Upper lobe of left lung (tissue), 4 donors: ENCODE measurements at regions not wholly inside any gene's neighbourhood (a gene's known extent, or its start where the extent isn't known, plus 50 kb on each side); places are given as distances from the start of the nearest gene placed in this dataset.

Source experiments
- EP300 ChIP-seq, 4 donors: sonication (generic); formaldehyde crosslinking; IDR thresholded peaks; one replicate each; pipeline ENCODE4 v1.5.1; 2017; ENCODE audit warnings: antibody characterized with exemption in 4 of 4, control low read depth in 2 of 4
- TF ChIP-seq, protein P1 (sequence below), 6 experiments: fragments of 450-650 bp in 4 of 6; fragments of 200-600 bp in 2 of 6; sonication (generic) in 2 of 6; IDR thresholded peaks; one replicate each; pipeline ENCODE4 v1.5.1; 2016 to 2019; ENCODE audit warnings: antibody characterized with exemption in 6 of 6

GRCh38 chr2:123811846-123812245, 213.2 kb upstream of the CNTNAP5 start:
- no peak for TF ChIP-seq EP300 (IDR thresholded peaks at IDR 0.05)
- TF ChIP-seq, protein P1, sequence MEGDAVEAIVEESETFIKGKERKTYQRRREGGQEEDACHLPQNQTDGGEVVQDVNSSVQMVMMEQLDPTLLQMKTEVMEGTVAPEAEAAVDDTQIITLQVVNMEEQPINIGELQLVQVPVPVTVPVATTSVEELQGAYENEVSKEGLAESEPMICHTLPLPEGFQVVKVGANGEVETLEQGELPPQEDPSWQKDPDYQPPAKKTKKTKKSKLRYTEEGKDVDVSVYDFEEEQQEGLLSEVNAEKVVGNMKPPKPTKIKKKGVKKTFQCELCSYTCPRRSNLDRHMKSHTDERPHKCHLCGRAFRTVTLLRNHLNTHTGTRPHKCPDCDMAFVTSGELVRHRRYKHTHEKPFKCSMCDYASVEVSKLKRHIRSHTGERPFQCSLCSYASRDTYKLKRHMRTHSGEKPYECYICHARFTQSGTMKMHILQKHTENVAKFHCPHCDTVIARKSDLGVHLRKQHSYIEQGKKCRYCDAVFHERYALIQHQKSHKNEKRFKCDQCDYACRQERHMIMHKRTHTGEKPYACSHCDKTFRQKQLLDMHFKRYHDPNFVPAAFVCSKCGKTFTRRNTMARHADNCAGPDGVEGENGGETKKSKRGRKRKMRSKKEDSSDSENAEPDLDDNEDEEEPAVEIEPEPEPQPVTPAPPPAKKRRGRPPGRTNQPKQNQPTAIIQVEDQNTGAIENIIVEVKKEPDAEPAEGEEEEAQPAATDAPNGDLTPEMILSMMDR (IDR thresholded peaks at IDR 0.05), result no peak
